ENCODE measurements at regions not wholly inside any gene's neighbourhood (a gene's known extent, or its start where the extent isn't known, plus 50 kb on each side); places are given as distances from the start of the nearest gene placed in this dataset.
"Not testable (repeated sequence)": the region's sequence is repeated elsewhere in the genome, so short reads cannot be mapped to it uniquely, and the experiment has no call there.

DNA sequence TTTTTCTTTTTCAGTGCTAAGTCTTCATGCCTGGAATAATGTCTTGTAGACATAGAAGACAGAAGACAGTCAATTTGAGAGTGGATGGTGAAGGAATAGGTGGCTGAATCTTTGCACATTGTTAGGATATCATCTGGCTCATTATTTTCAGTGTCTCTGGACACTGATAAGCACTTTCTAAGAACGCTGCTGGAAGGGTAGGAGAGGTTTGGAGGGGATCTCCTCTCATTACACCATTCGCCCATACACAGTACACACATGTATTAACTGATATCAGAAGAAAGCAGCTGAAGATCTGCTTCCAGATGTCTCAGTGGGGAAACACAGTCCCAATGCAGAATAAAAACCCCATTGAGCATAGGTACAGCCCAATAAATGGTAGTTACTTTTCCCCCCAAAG is 461.1 kb upstream of the DCN start:
- no peak for DNase-seq

DNA sequence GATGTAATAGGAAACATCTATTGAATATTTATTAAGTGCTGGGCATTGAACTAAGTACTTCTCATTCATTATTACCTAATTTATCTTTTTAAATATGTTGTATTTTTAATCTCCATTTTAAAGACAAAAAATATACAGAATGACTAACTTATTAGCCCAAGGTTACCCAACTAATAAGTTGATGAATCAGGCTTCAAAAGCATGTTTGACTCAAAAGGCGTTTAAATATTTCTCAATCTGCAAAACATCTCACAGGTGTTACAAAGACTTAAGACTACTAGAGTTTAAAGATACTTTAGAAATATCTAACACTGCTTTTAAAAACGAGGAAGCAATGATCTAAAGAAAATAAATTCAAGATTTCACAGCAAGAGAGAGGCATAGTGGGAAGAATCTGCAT is 457.4 kb upstream of the DCN start:
- no peak for DNase-seq

- DNase-seq, result peak; percentile 48
Measured at GRCh38 chr12:91639327-91639726, 456.7 kb upstream of the DCN start.

- DNase-seq, result peak; percentile 48
Measured at GRCh38 chr12:91637789-91638624, 455.4 kb upstream of the DCN start.

- DNase-seq, result peak; percentile 20
Measured at GRCh38 chr12:91636721-91637120, 454.1 kb upstream of the DCN start.

DNA sequence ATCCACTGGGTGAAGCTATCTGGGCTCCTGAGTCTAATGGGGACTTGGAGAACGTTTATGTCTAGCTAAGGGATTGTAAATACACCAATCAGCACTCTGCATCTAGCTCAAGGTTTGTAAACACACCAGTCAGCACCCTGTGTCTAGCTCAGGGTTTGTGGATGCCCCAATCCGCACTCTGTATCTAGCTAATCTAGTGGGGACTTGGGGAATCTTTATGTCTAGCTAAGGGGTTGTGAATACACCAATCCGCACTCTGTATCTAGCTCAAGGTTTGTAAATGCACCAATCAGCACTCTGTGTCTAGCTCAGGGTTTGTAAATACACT is 451.7 kb upstream of the DCN start:
- DNase-seq, result not testable (repeated sequence)

GRCh38 chr12:91633734-91634357 is 451.2 kb upstream of the DCN start:
- no peak for DNase-seq

GRCh38 chr12:91633206-91633605 is 450.6 kb upstream of the DCN start:
- DNase-seq, result no peak

GRCh38 chr12:91632042-91632786 is 449.6 kb upstream of the DCN start:
- DNase-seq, result no peak

DNA sequence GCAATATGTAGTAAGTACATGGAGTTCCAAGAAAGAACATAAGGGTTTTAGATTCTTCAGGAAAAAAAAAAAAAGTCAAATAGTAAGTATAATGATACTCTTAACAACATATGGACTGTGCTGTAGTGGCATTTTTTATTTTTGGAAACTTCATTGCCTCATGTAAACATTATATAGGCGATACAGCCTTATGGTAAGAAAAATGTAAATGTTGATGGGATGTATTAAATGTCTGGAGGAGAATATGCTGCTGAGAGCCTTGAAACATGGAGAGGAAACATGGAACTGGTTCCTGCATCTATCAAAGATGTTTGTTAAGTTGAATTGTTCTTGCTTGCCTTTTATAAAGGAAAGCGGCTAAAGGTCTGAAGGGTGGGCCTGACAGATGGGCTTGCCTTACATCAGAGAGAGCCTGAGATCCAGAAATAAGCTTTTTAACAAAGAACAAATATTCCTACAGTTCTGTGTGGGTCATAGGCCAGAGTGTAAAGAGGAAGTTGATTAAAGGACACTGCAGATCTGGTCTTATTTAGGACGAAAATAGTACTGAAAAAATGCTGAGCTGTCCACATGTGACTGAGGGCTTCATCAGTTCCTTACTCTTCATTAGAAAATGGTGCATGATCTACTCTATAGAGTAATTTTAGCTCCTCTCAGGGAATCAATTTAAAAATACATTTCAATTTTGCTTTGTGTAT is 448.1 kb upstream of the DCN start:
- DNase-seq, result peak; percentile 51

GRCh38 chr12:91630083-91630482 is 447.5 kb upstream of the DCN start:
- peak; percentile 91 for DNase-seq

DNA sequence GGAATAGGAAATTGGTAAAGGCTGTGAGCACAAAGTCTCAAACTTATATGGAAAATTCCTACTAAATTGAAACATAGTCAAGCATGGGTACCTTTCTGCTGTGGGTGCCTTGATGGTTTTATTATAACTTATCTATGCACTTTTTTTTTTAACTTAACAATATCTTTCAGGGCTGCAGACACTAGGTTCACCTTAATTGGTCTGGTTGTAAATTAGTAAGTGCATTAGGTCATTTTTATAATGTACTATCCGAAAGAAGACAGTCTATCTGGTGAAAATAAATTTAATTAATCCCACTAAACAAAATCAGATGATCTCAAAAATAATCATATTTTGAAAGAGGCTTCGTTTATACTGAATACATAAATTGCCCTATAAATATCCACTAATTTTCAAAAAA is 446.8 kb upstream of the DCN start:
- no peak for DNase-seq

- DNase-seq, result peak; percentile 57
Measured at GRCh38 chr12:91628656-91629055, 446.0 kb upstream of the DCN start.

GRCh38 chr12:91627225-91627624 is 444.6 kb upstream of the DCN start:
- DNase-seq, result no peak

GRCh38 chr12:91622981-91623380 is 440.4 kb upstream of the DCN start:
- DNase-seq, result no peak

GRCh38 chr12:91622037-91622436 is 439.4 kb upstream of the DCN start:
- no peak for DNase-seq

- peak; percentile 16 for DNase-seq
Measured at GRCh38 chr12:91620992-91621391, 438.4 kb upstream of the DCN start.

DNA sequence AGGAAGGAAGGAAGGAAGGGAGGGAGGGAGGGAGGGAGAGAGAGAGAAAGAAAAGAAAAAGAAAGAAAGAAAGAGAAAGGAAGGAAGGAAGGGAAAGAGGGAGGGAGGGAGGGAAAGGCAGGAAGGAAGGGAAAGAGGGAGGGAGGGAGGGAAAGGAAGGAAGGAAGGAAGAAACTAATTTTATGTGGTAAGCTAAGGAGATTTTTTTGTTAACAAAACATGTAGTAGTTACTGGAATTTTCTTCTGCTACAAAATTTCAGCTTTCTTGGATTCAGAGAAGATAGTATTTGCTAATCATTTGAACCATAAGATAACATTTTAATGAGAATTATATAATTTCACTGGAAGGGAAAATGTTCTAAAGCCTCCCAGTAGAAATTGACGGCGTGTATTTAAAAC is 437.8 kb upstream of the DCN start:
- DNase-seq, result no peak

GRCh38 chr12:91618281-91618680 is 435.7 kb upstream of the DCN start:
- DNase-seq, result peak; percentile 56

DNA sequence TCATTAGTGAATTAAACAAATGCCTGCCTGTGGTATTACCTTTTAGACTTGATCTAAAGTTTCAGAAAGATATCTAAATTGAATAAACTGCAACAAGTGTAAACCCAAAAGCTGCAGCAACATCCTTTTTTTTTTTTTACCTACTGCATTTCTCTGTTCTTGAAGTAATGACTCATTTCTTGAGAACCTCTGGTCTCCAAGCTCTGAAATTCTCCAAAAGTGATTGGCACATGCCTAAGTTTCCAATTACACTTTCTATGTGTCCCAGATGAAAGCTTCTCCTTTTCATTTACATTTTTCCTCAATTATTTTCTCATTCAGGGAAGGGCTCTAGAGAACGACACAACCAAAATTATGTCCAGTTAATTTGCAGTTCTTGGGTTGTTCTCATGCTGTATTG is 435.2 kb upstream of the DCN start:
- peak; percentile 39 for DNase-seq

DNA sequence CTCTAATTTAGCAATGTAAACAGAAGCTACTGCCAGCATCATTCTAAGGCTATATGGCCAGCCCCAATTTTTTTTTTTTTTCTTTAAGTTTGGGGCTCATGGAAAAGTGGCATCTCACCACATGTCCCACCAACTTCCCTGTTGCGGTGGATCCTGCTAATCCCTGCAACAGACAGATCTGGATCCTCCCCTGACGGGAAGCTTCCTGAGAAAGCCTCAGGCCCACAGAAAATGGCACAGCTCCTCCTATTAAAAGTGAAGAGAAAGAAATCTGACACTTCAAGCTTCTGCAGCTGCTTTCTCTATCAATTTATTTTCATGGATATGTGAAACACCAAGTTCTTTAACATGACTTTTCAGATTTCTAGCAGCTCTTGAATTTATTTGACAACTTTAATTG is 433.8 kb upstream of the DCN start:
- peak; percentile 43 for DNase-seq

DNA sequence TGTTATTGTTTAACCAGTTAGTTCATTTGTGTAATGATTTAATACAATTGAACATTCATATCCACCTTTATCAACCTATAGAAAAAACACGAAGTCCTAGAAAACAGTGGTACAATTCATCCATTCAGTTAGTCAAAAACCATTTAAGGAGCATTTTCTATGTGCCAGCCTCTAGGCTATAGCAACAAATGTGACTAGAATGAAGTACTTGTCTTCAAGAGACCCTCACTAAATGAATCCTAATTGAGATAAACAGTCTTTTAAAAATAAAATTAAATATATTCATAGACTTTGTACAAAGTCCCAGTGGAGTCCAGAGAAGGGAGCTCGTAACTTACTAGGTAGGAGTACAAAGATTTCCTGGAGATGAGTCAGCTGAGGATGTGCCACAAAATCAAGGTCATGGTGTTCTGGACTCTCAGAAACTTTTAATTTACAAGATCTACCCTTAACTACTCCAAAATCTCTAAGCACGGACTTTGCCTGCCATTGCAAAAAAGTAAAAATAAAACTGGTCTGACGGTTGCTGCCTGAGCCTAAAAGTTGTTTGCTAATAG is 430.7 kb upstream of the DCN start:
- no peak for DNase-seq

DNA sequence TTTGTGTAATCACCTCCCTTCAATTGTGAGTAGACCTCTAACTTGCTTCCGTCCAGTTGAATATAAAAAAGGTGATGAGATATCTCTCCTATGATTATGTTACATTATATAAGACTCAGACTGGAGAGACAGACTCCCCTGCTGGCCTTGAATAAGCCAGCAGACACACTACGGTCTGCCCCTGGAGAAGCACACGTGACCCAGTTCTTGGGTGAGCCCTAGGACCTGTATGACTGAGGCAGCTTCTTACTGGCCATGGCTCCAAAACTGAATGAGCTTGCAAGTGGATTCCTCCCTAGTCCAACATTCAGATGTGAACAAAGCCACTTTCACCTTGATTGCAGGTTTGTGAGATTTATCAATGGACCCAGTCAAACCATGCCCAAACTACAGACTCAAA is 427.9 kb upstream of the DCN start:
- DNase-seq, result no peak
